Neural cell (in vitro differentiated cells): ENCODE measurements at regions not wholly inside any gene's neighbourhood (a gene's known extent, or its start where the extent isn't known, plus 50 kb on each side); places are given as distances from the start of the nearest gene placed in this dataset.

Source experiments
- H2AFZ ChIP-seq: fragments of 200-600, 300-800 bp; sonication (generic), shearing (Covaris generic); 2 replicates; pipeline ENCODE4 v1.6.0; 2014; ENCODE audit warnings: low read depth, mild to moderate bottlenecking, antibody characterized with exemption, low read length, moderate library complexity
- H3F3A ChIP-seq: fragments of 200-600 bp; shearing (Covaris generic); 2 replicates; pipeline ENCODE4 v1.6.1; 2016; ENCODE audit warnings: mild to moderate bottlenecking, moderate library complexity, mixed read lengths, antibody characterized with exemption, low read length; ENCODE audit not compliant: insufficient read depth, poor library complexity, severe bottlenecking
- H3K27ac ChIP-seq: fragments of 200-600, 300-800 bp; sonication (generic), shearing (Covaris generic); 2 replicates; pipeline ENCODE4 v1.5.1; 2014; ENCODE audit warnings: mild to moderate bottlenecking, low read length, moderate library complexity
- H3K27me3 ChIP-seq: fragments of 300-800, 200-600 bp; sonication (generic), shearing (Covaris generic); 2 replicates; pipeline ENCODE4 v1.6.0; 2014; ENCODE audit warnings: mild to moderate bottlenecking, low read depth, low read length, moderate library complexity; ENCODE audit not compliant: insufficient read depth
- H3K36me3 ChIP-seq: fragments of 300-800, 200-600 bp; sonication (generic), shearing (Covaris generic); 2 replicates; pipeline ENCODE4 v1.5.1; 2014; ENCODE audit warnings: mild to moderate bottlenecking, antibody characterized with exemption, low read length, moderate library complexity; ENCODE audit not compliant: insufficient read depth
- H3K4me2 ChIP-seq: fragments of 300-800, 200-600 bp; sonication (generic), shearing (Covaris generic); 2 replicates; pipeline ENCODE4 v1.6.0; 2014; ENCODE audit warnings: mild to moderate bottlenecking, low read length
- H3K4me3 ChIP-seq: fragments of 300-800, 200-600 bp; sonication (generic), shearing (Covaris generic); 2 replicates; pipeline ENCODE4 v1.5.1; 2014; ENCODE audit warnings: mild to moderate bottlenecking, low read length, moderate library complexity
- H3K79me2 ChIP-seq: fragments of 200-600 bp; shearing (Covaris generic); replicated peaks from 2 replicates; pipeline ENCODE4 v1.6.0; 2014; ENCODE audit warnings: mild to moderate bottlenecking, low read length, moderate library complexity; ENCODE audit not compliant: insufficient read depth
- H3K9ac ChIP-seq: fragments of 300-800, 200-600 bp; sonication (generic), shearing (Covaris generic); 2 replicates; pipeline ENCODE4 v1.6.1; 2016; ENCODE audit warnings: mild to moderate bottlenecking, low read length, mixed read lengths
- H3K9me2 ChIP-seq: fragments of 200-600 bp; shearing (Covaris generic); 2 replicates; pipeline ENCODE4 v1.6.1; 2016; ENCODE audit warnings: mild to moderate bottlenecking, low read length, mixed read lengths; ENCODE audit not compliant: insufficient read depth
- H3K9me3 ChIP-seq: fragments of 200-600, 300-800 bp; sonication (generic), shearing (Covaris generic); 2 replicates; pipeline ENCODE4 v1.6.1; 2016; ENCODE audit warnings: mild to moderate bottlenecking, mixed run types, low read length, moderate library complexity, mixed read lengths
- H4K20me1 ChIP-seq: fragments of 200-600 bp; shearing (Covaris generic); 2 replicates; pipeline ENCODE4 v1.6.1; 2016; ENCODE audit warnings: mild to moderate bottlenecking, mixed run types; ENCODE audit not compliant: insufficient read depth
- CTCF ChIP-seq: fragments of 450-650 bp; IDR thresholded peaks from 2 replicates; pipeline ENCODE4 v1.5.1; 2014; ENCODE audit warnings: antibody characterized with exemption, mild to moderate bottlenecking, moderate library complexity; ENCODE audit not compliant: poor library complexity, severe bottlenecking
- EP300 ChIP-seq: fragments of 450-650 bp; conservative IDR thresholded peaks from 2 replicates; pipeline ENCODE4 v1.6.1; 2014; ENCODE audit warnings: antibody characterized with exemption, mild to moderate bottlenecking, moderate library complexity; ENCODE audit not compliant: poor library complexity, severe bottlenecking
- EZH2 ChIP-seq: fragments of 200-600, 300-800 bp; shearing (Covaris generic), sonication (generic); IDR thresholded peaks from 2 replicates; pipeline ENCODE4 v1.6.1; 2014; ENCODE audit warnings: antibody characterized with exemption, low read length, borderline replicate concordance, mild to moderate bottlenecking; ENCODE audit not compliant: insufficient read depth, poor library complexity, severe bottlenecking
- MXI1 ChIP-seq: fragments of 450-650 bp; conservative IDR thresholded peaks from 2 replicates; pipeline ENCODE4 v1.6.1; 2014; ENCODE audit warnings: antibody characterized with exemption, mild to moderate bottlenecking; ENCODE audit not compliant: poor library complexity, severe bottlenecking
- POLR2AphosphoS5 ChIP-seq: IDR thresholded peaks from 2 replicates; pipeline ENCODE4 v1.6.1; 2012
- RAD21 ChIP-seq: fragments of 450-650 bp; conservative IDR thresholded peaks from 2 replicates; pipeline ENCODE4 v1.6.1; 2014; ENCODE audit warnings: antibody characterized with exemption, mild to moderate bottlenecking, moderate library complexity
- REST ChIP-seq: IDR thresholded peaks from 2 replicates; pipeline ENCODE4 v1.6.1; 2012; ENCODE audit warnings: borderline replicate concordance
- SMC3 ChIP-seq: fragments of 450-650 bp; conservative IDR thresholded peaks from 2 replicates; pipeline ENCODE4 v1.6.1; 2014; ENCODE audit warnings: antibody characterized with exemption, mild to moderate bottlenecking, moderate library complexity; ENCODE audit not compliant: poor library complexity
- TAF1 ChIP-seq: IDR thresholded peaks from 2 replicates; pipeline ENCODE4 v1.6.1; 2012; ENCODE audit warnings: low read depth

GRCh38 chr2:56613920-56614319 lies 430.1 kb downstream of the CCDC85A start:
- H4K20me1 ChIP-seq = no peaks in the 10 kb centered on the region
- H3K79me2 ChIP-seq = no peaks in the 10 kb centered on the region
- H3K27ac ChIP-seq = no peak overlapping the region
- H3K27me3 ChIP-seq = no peaks in the 10 kb centered on the region
- no peak overlapping the region for H3K9ac ChIP-seq
- H3K9me2 ChIP-seq = no peaks in the 10 kb centered on the region
- H2AFZ ChIP-seq = no peak overlapping the region
- no peak overlapping the region for H3K4me3 ChIP-seq
- H3K9me3 ChIP-seq = no peaks in the 10 kb centered on the region
- no peaks in the 10 kb centered on the region for H3F3A ChIP-seq
- H3K36me3 ChIP-seq = no peaks in the 10 kb centered on the region
- TF ChIP-seq MXI1 = no peak
- TF ChIP-seq RAD21 = no peak
- no peak for TF ChIP-seq EZH2
- no peak for TF ChIP-seq TAF1
- no peak overlapping the region for H3K4me2 ChIP-seq

- Histone ChIP-seq H3K36me3 (no peaks in the 10 kb centered on the region), H3F3A (no peaks in the 10 kb centered on the region), H2AFZ (no peak overlapping the region), H3K79me2 (no peaks in the 10 kb centered on the region), H3K9me3 (no peaks in the 10 kb centered on the region), H3K9me2 (no peaks in the 10 kb centered on the region), H3K27me3 (no peaks in the 10 kb centered on the region), H3K27ac (peak overlapping the region; percentile 35), H3K4me3 (peak overlapping the region; percentile 23), H3K9ac (no peak overlapping the region), H4K20me1 (no peaks in the 10 kb centered on the region), H3K4me2 (no peak overlapping the region)
- TF ChIP-seq CTCF (no peak), EZH2 (no peak), EP300 (peak; percentile 50), POLR2AphosphoS5 (peak; percentile 13), TAF1 (no peak), RAD21 (no peak)
Observed at GRCh38 chr2:56615760-56616159, 432.0 kb downstream of the CCDC85A start.

GRCh38 chr2:56624181-56624580 lies 440.4 kb downstream of the CCDC85A start:
- no peaks in the 10 kb centered on the region for H4K20me1 ChIP-seq
- H2AFZ ChIP-seq = no peak overlapping the region
- no peaks in the 10 kb centered on the region for H3F3A ChIP-seq
- H3K36me3 ChIP-seq = no peaks in the 10 kb centered on the region
- H3K9ac ChIP-seq = no peak overlapping the region
- H3K27ac ChIP-seq = no peak overlapping the region
- no peaks in the 10 kb centered on the region for H3K9me2 ChIP-seq
- H3K27me3 ChIP-seq = no peaks in the 10 kb centered on the region
- H3K4me3 ChIP-seq = no peak overlapping the region
- H3K79me2 ChIP-seq = no peaks in the 10 kb centered on the region
- H3K4me2 ChIP-seq = no peak overlapping the region
- TF ChIP-seq RAD21 (no peak), TAF1 (no peak), MXI1 (no peak), SMC3 (no peak), REST (no peak), CTCF (no peak), EP300 (no peak), POLR2AphosphoS5 (no peak), EZH2 (no peak)
- H3K9me3 ChIP-seq = no peaks in the 10 kb centered on the region
